ENCODE measurements at regions not wholly inside any gene's neighbourhood (a gene's known extent, or its start where the extent isn't known, plus 50 kb on each side); places are given as distances from the start of the nearest gene placed in this dataset.

GRCh38 chr5:56616454-56617160 lies 198.7 kb upstream of the MAP3K1 start:
- DNase-seq, result no peak
- WGBS, 2 donors, result 60 to 67% methylated on average over 6 of the region's 6 CpGs
- H3K27ac ChIP-seq, result peak overlapping the region in 9 of 10 donors; percentile 17 to 71 (median 49)

GRCh38 chr5:56615361-56616153 lies 199.8 kb upstream of the MAP3K1 start:
- ATAC-seq (peak; percentile 71 to 88 (median 77)), DNase-seq (peak in 1 of 2 donors; percentile 13)
- 28 to 32% methylated on average over 6 of the region's 6 CpGs for WGBS, 2 donors
- TF ChIP-seq, protein P1, sequence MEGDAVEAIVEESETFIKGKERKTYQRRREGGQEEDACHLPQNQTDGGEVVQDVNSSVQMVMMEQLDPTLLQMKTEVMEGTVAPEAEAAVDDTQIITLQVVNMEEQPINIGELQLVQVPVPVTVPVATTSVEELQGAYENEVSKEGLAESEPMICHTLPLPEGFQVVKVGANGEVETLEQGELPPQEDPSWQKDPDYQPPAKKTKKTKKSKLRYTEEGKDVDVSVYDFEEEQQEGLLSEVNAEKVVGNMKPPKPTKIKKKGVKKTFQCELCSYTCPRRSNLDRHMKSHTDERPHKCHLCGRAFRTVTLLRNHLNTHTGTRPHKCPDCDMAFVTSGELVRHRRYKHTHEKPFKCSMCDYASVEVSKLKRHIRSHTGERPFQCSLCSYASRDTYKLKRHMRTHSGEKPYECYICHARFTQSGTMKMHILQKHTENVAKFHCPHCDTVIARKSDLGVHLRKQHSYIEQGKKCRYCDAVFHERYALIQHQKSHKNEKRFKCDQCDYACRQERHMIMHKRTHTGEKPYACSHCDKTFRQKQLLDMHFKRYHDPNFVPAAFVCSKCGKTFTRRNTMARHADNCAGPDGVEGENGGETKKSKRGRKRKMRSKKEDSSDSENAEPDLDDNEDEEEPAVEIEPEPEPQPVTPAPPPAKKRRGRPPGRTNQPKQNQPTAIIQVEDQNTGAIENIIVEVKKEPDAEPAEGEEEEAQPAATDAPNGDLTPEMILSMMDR (IDR thresholded peaks at IDR 0.05), result no peak
- no peaks in the 10 kb centered on the region for H3K36me3 ChIP-seq
- H3K4me1 ChIP-seq, result peaks cover 8 to 27% (median 22%) of the 10 kb centered on the region in 9 donors
- intact Hi-C loops (cut with DNase I), result loop anchor here in 3 of 10 donors (1.0 to 10.0 kb wide), 4 partner anchors 11 to 199 kb away; partner anchors contain the start of gene MAP3K1 (in 2 of the 3)
- no peaks in the 10 kb centered on the region for H3K27me3 ChIP-seq
- peaks cover 0 to 27% (median 5%) of the 10 kb centered on the region in 11 donors for H3K9me3 ChIP-seq
- H3K27ac ChIP-seq, result peak overlapping the region in 9 of 10 donors; percentile 17 to 71 (median 49)
- H3K4me3 ChIP-seq, result peak overlapping the region in 1 of 10 donors; percentile 9

More at GRCh38 chr5:56616454-56617160, 198.7 kb upstream of the MAP3K1 start:
- H3K36me3 ChIP-seq, result no peaks in the 10 kb centered on the region
- intact Hi-C loops (cut with DNase I), result loop anchor here in 3 of 10 donors (1.0 to 10.0 kb wide), 4 partner anchors 10 to 198 kb away; partner anchors contain the start of gene MAP3K1 (in 2 of the 3)
- H3K27me3 ChIP-seq, result no peaks in the 10 kb centered on the region
- peak overlapping the region in 1 of 10 donors; percentile 9 for H3K4me3 ChIP-seq
- peaks cover 8 to 27% (median 22%) of the 10 kb centered on the region in 9 donors for H3K4me1 ChIP-seq
- H3K9me3 ChIP-seq, result peaks cover 0 to 31% (median 6%) of the 10 kb centered on the region in 11 donors
- ATAC-seq, result peak in 7 of 8 donors; percentile 14 to 73 (median 52)
- TF ChIP-seq, protein P1 (IDR thresholded peaks at IDR 0.05), result no peak

- ATAC-seq (no peak), DNase-seq (no peak)
- Histone ChIP-seq H3K36me3 (no peaks in the 10 kb centered on the region), H3K27ac (no peak overlapping the region), H3K27me3 (no peaks in the 10 kb centered on the region), H3K4me1 (peaks cover 8 to 37% (median 22%) of the 10 kb centered on the region in 9 donors), H3K4me3 (no peak overlapping the region), H3K9me3 (peaks cover 0 to 17% (median 0%) of the 10 kb centered on the region in 11 donors)
- WGBS, 2 donors, result 73 to 85% methylated on average over 1 of the region's 1 CpG
- intact Hi-C loops (cut with DNase I), result loop anchor here in 2 of 10 donors (10.0 kb wide), 1 partner anchor 202 kb away; the partner anchor contains the start of gene MAP3K1 (in 2 of the 2)
- TF ChIP-seq, protein P1 (IDR thresholded peaks at IDR 0.05), result no peak
These were observed 202.6 kb upstream of the MAP3K1 start for GRCh38 chr5:56612759-56613158.

DNA sequence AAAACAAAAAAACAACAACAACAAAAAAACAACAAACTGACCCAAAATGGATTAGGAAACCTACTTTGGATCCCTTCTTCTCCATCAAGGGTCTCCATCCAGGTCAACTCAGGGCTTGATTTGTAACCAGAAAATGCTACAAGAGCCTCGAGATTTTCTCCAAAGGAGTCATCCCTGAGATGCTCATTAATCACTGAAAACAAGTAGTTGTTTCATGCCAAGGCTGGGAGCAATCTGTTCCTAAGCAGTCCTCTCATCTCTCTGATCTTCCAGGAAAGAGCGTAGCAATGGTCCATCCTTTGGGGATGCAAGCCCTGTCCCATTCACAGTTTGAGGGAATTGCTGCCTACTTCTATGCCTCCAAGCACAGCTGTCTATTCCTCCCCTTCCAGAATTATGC lies 203.0 kb upstream of the MAP3K1 start:
- H3K36me3 ChIP-seq, result no peaks in the 10 kb centered on the region
- peaks cover 8 to 41% (median 22%) of the 10 kb centered on the region in 9 donors for H3K4me1 ChIP-seq
- no peak for ATAC-seq
- TF ChIP-seq, protein P1 (IDR thresholded peaks at IDR 0.05), result no peak
- WGBS, 2 donors, result 84 to 94% methylated on average over 2 of the region's 2 CpGs
- DNase-seq, result no peak
- peaks cover 0 to 13% (median 0%) of the 10 kb centered on the region in 11 donors for H3K9me3 ChIP-seq
- intact Hi-C loops (cut with DNase I), result loop anchor here in 2 of 10 donors (10.0 kb wide), 1 partner anchor 202 kb away; the partner anchor contains the start of gene MAP3K1 (in 2 of the 2)
- no peak overlapping the region for H3K27ac ChIP-seq
- H3K4me3 ChIP-seq, result no peak overlapping the region
- H3K27me3 ChIP-seq, result no peaks in the 10 kb centered on the region

Data from heart right ventricle (tissue), 16 donors.